H9 (cell line): ENCODE measurements at regions not wholly inside any gene's neighbourhood (a gene's known extent, or its start where the extent isn't known, plus 50 kb on each side); places are given as distances from the start of the nearest gene placed in this dataset.

Source experiments
- DNase-seq: peaks from one replicate; pipeline ENCODE4 v3.0.0-alpha.2; 2017
- H2AFZ ChIP-seq: one replicate; pipeline ENCODE4 v1.6.1; 2013; ENCODE audit warnings: mild to moderate bottlenecking, low read length, control low read depth, moderate library complexity
- H2AK5ac ChIP-seq: 2 replicates; pipeline ENCODE4 v1.6.1; 2013; ENCODE audit warnings: low read length, control low read depth, mixed read lengths; ENCODE audit not compliant: insufficient read length
- H2BK120ac ChIP-seq: one replicate; pipeline ENCODE4 v1.6.1; 2013; ENCODE audit warnings: low read depth, mild to moderate bottlenecking, low read length, control low read depth, inconsistent platforms; ENCODE audit not compliant: poor library complexity, severe bottlenecking
- H2BK12ac ChIP-seq: 2 replicates; pipeline ENCODE4 v1.6.1; 2013; ENCODE audit warnings: low read length, control low read depth, mixed read lengths, low read depth; ENCODE audit not compliant: insufficient read length
- H2BK15ac ChIP-seq: 2 replicates; pipeline ENCODE4 v1.6.1; 2013; ENCODE audit warnings: low read depth, low read length, control low read depth
- H2BK20ac ChIP-seq: one replicate; pipeline ENCODE4 v1.6.1; 2013; ENCODE audit warnings: low read depth, mild to moderate bottlenecking, low read length, control low read depth, inconsistent platforms; ENCODE audit not compliant: poor library complexity, severe bottlenecking
- H2BK5ac ChIP-seq: 2 replicates; pipeline ENCODE4 v1.6.1; 2013; ENCODE audit warnings: low read length, control low read depth, mixed read lengths; ENCODE audit not compliant: insufficient read length
- H3K14ac ChIP-seq: 2 replicates; pipeline ENCODE4 v1.6.1; 2013; ENCODE audit warnings: low read length, control low read depth; ENCODE audit not compliant: insufficient read depth
- H3K18ac ChIP-seq: 2 replicates; pipeline ENCODE4 v1.6.1; 2013; ENCODE audit warnings: low read depth, mild to moderate bottlenecking, mixed read lengths, low read length, control low read depth; ENCODE audit not compliant: insufficient read length
- H3K23ac ChIP-seq: 2 replicates; pipeline ENCODE4 v1.6.1; 2013; ENCODE audit warnings: low read length, control low read depth, mixed read lengths, low read depth; ENCODE audit not compliant: insufficient read length
- H3K23me2 ChIP-seq: 2 replicates; pipeline ENCODE4 v1.6.1; 2013; ENCODE audit warnings: low read depth, mild to moderate bottlenecking, mixed read lengths, low read length, control low read depth; ENCODE audit not compliant: insufficient read length, poor library complexity, severe bottlenecking
- H3K27ac ChIP-seq: 2 replicates; pipeline ENCODE4 v1.5.1; 2013; ENCODE audit warnings: low read length, control low read depth, mixed read lengths, low read depth; ENCODE audit not compliant: insufficient read length
- H3K27me3 ChIP-seq: 2 replicates; pipeline ENCODE4 v1.6.1; 2013; ENCODE audit warnings: low read length, control low read depth, inconsistent platforms; ENCODE audit not compliant: insufficient read depth
- H3K4ac ChIP-seq: 2 replicates; pipeline ENCODE4 v1.6.1; 2013; ENCODE audit warnings: low read depth, mild to moderate bottlenecking, control low read depth, inconsistent platforms, low read length, moderate library complexity
- H3K4me1 ChIP-seq: 2 replicates; pipeline ENCODE4 v1.6.1; 2013; ENCODE audit warnings: low read length, control low read depth, inconsistent platforms; ENCODE audit not compliant: insufficient read depth
- H3K4me2 ChIP-seq: 2 replicates; pipeline ENCODE4 v1.6.1; 2013; ENCODE audit warnings: low read length, control low read depth, mixed read lengths; ENCODE audit not compliant: insufficient read length, insufficient read depth
- H3K56ac ChIP-seq: 2 replicates; pipeline ENCODE4 v1.6.1; 2013; ENCODE audit warnings: low read depth, mild to moderate bottlenecking, mixed read lengths, low read length, control low read depth; ENCODE audit not compliant: insufficient read length
- H3K79me1 ChIP-seq: 2 replicates; pipeline ENCODE4 v1.6.1; 2013; ENCODE audit warnings: low read depth, mild to moderate bottlenecking, moderate library complexity, low read length, control low read depth, inconsistent platforms; ENCODE audit not compliant: insufficient read depth, poor library complexity, severe bottlenecking
- H3K79me2 ChIP-seq: 2 replicates; pipeline ENCODE4 v1.6.1; 2013; ENCODE audit warnings: low read length, control low read depth, inconsistent platforms; ENCODE audit not compliant: insufficient read depth
- H3K9ac ChIP-seq: 2 replicates; pipeline ENCODE4 v1.6.1; 2013; ENCODE audit warnings: low read length, control low read depth, mixed read lengths; ENCODE audit not compliant: insufficient read length; ENCODE audit errors: extremely low read depth
- H3K9me3 ChIP-seq: one replicate; pipeline ENCODE4 v1.6.1; 2013; ENCODE audit warnings: low read depth, low read length, inconsistent platforms; ENCODE audit not compliant: control insufficient read depth
- H3T11ph ChIP-seq: one replicate; pipeline ENCODE4 v1.6.1; 2013; ENCODE audit warnings: mild to moderate bottlenecking, low read length, control low read depth, inconsistent platforms
- H4K20me1 ChIP-seq: one replicate; pipeline ENCODE4 v1.6.1; 2013; ENCODE audit not compliant: control insufficient read depth, insufficient read length, insufficient read depth
- H4K5ac ChIP-seq: 2 replicates; pipeline ENCODE4 v1.6.1; 2013; ENCODE audit warnings: low read depth, mild to moderate bottlenecking, mixed read lengths, low read length, control low read depth; ENCODE audit not compliant: insufficient read length
- H4K8ac ChIP-seq: replicated peaks from 2 replicates; pipeline ENCODE4 v1.6.1; 2013; ENCODE audit warnings: low read length, control low read depth, mixed read lengths, low read depth; ENCODE audit not compliant: insufficient read length
- H4K91ac ChIP-seq: 2 replicates; pipeline ENCODE4 v1.6.1; 2013; ENCODE audit warnings: low read depth, mild to moderate bottlenecking, moderate library complexity, mixed read lengths, low read length, control low read depth; ENCODE audit not compliant: insufficient read length
- H3K27ac Mint-ChIP-seq, 3 experiments: 2 replicates in 2 of 3; 3 replicates in 1 of 3; pipeline ENCODE4 v1.8.0; 2020 to 2021; ENCODE audit warnings: mixed read lengths in 3 of 3, mild to moderate bottlenecking in 1 of 3, moderate library complexity in 1 of 3
- H3K27me3 Mint-ChIP-seq: 2 replicates; pipeline ENCODE4 v1.8.0; 2021; ENCODE audit warnings: low read depth, mild to moderate bottlenecking, moderate library complexity, mixed read lengths
- H3K36me3 Mint-ChIP-seq, 3 experiments: 2 replicates in 2 of 3; 3 replicates in 1 of 3; pipeline ENCODE4 v1.8.0; 2020 to 2021; ENCODE audit warnings: low read depth in 3 of 3, mixed read lengths in 3 of 3; ENCODE audit not compliant: insufficient read depth in 1 of 3
- H3K4me1 Mint-ChIP-seq, 2 experiments: 2 replicates each; pipeline ENCODE4 v1.8.0; 2020; ENCODE audit warnings: mixed read lengths in 2 of 2
- H3K4me3 Mint-ChIP-seq, 2 experiments: 2 replicates in 1 of 2; 3 replicates in 1 of 2; pipeline ENCODE4 v1.8.0; 2020 to 2021; ENCODE audit warnings: mild to moderate bottlenecking in 2 of 2, mixed read lengths in 2 of 2, moderate library complexity in 1 of 2
- H3K9me3 Mint-ChIP-seq, 2 experiments: 2 replicates in 1 of 2; 3 replicates in 1 of 2; pipeline ENCODE4 v1.8.0; 2020; ENCODE audit warnings: mild to moderate bottlenecking in 2 of 2, mixed read lengths in 2 of 2, moderate library complexity in 1 of 2
- CTCF ChIP-seq: fragments of 200-600 bp; sonication (generic); conservative IDR thresholded peaks from 3 replicates; pipeline ENCODE4 v1.8.0; 2021; ENCODE audit warnings: antibody characterized with exemption, mild to moderate bottlenecking
- WGBS: extraction: QIAGEN DNeasy Blood & Tissue Kit; methylation state at CpG from one replicate; pipeline ENCODE4 v1.1.7; 2013; ENCODE audit warnings: missing lambda C conversion rate, low lambda C conversion rate, mixed read lengths; ENCODE audit not compliant: insufficient read length; ENCODE audit errors: extremely low coverage; 5-methylcytosine and 5-hydroxymethylcytosine counted together

DNA sequence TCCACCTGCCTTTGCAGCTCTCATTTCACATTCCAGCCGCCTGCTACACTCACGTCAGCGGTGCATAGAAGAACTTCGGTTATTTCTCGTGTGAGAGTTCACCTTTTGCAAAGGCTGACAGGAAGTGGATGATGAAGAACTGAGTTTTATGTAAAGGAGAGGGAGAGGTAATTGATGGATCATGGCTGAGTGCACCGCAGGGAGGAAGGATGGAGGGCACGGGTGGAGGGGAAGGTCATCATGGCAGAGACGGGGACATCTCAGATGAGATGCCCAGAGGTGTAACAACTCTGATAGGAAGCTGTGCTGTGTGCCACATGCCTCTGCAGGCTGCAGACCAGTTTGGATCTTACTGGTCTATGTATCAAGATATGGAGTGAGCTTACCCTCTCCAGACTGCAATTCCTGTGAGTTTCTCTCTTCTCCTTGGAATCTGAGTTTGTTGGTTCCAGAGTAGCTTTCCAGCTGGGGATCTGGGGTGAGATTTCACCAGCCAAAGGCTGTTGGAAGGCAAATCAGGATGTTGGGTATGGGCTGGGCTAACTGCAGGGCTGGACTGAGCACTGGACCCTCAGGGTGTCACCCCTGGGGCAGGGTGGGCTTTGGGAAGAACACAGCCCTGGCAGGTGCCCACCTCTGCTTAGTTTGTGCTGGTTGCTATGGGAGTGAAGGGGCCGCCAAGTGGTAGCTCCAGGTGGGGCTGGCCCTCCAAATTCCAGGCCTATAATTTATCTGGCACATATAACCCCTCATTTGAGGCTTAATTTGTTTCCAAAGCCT, 777.0 kb downstream of the KCNJ18 start:
- Histone ChIP-seq H3T11ph (no peak overlapping the region), H4K91ac (no peak overlapping the region), H3K79me1 (no peaks in the 10 kb centered on the region), H3K27me3 (no peaks in the 10 kb centered on the region), H2AK5ac (no peak overlapping the region), H2BK20ac (no peak overlapping the region), H3K14ac (no peak overlapping the region), H2BK5ac (no peak overlapping the region), H3K27ac (no peak overlapping the region), H3K9ac (no peak overlapping the region), H3K23me2 (no peaks in the 10 kb centered on the region), H2BK12ac (no peak overlapping the region), H3K79me2 (no peaks in the 10 kb centered on the region), H3K4me1 (no peaks in the 10 kb centered on the region), H3K18ac (no peak overlapping the region), H2AFZ (no peak overlapping the region), H2BK15ac (no peak overlapping the region), H3K4ac (no peak overlapping the region), H2BK120ac (no peak overlapping the region), H3K4me2 (no peak overlapping the region), H4K8ac (no peak overlapping the region), H3K9me3 (peaks cover 70% of the 10 kb centered on the region), H4K20me1 (no peaks in the 10 kb centered on the region), H4K5ac (no peak overlapping the region), H3K23ac (no peak overlapping the region), H3K56ac (no peak overlapping the region)
- Mint-ChIP-seq H3K4me1 (no peaks in the 10 kb centered on the region), H3K4me3 (no peak overlapping the region), H3K27ac (no peak overlapping the region), H3K27me3 (peaks cover 3% of the 10 kb centered on the region; the same call in 1 of the 2 replicates), H3K36me3 (peaks cover 12 to 34% (median 15%) of the 10 kb centered on the region in 3 experiments), H3K9me3 (peaks cover 89 to 92% of the 10 kb centered on the region in 2 experiments)
- DNase-seq: no peak
- no CpG with 5 or more reads among the region's 9 CpGs for WGBS
- TF ChIP-seq CTCF: no peak
